ENCODE measurements at regions not wholly inside any gene's neighbourhood (a gene's known extent, or its start where the extent isn't known, plus 50 kb on each side); places are given as distances from the start of the nearest gene placed in this dataset.
"Not testable (repeated sequence)": the region's sequence is repeated elsewhere in the genome, so short reads cannot be mapped to it uniquely, and the experiment has no call there.

DNA sequence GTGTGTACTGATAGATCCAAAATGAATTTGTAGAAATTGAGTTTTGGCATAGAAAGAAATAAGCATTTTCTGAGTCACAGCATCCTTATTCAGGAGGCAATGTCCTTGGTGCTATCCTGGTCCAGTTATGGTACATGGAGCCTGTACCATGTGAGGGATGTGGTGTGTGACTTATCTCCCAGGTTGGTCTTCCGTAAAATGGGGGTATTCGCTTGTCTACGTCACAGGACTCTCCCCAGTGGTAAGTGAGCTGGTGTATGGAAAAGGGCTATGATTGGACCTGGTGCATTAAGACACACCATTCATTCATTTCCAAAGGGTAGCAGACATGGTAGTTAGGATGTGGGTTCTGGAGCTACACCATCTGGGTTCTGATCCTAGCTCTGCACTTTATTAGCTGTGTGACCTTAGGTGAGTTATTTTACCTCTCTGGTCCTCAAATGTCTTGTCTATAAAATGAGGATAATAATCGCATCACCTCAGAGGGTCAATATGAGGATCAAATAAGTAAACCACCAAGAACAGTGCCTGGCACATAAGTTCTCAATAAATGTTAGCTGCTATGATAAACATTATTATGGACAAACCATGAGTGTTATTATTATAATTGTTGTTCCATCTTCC, 119.2 kb downstream of the MYCN start:
- no peak overlapping the region for H3K27ac ChIP-seq
- H3K4me1 ChIP-seq (replicated peaks in 1 of 2), result peaks cover 5 to 9% of the 10 kb centered on the region in 2 donors
- no peak for ATAC-seq (replicated peaks in 6 of 8)
- H3K4me3 ChIP-seq, result no peak overlapping the region
- 41 to 100% (median 97%) methylated on average over 1 to 4 of the region's 4 CpGs; no CpG with 5 or more reads in 4 of the 10 experiments for WGBS, 10 experiments
- in situ Hi-C loops (cut with MboI; ENCODE audit: low pct_unique_long_range_greater_than_20kb in 2 of 9, low sequenced_read_pairs in 9 of 9, unreplicated experiment in 9 of 9), result no loop called here

DNA sequence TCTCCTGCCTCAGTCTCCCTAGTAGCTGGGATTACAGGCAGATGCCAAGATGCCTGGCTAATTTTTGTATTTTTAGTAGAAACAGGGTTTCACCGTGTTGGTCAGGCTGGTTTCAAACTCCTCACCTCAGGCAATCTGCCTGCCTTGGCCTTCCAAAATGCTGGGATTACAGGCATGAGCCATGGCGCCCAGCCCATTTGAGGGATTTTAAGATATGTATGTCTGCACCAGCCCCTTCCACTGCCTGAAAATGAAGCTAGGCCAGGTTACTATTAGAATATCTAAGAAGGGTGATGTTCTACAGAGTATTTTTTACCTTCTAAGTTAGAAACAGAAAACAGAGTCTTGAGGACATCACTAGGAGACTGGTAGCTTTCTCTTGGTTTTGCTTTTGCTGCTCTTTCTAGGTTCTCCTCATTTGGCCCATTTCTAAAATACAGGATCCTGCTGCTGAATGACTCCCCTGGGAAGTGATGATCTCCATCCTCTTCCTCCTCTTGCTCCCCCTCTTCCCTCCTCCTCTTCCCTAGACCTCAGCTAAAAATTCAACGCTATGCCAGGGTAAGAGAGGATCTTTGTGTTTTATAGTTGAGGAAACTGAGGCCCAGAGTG, 118.5 kb downstream of the MYCN start:
- ATAC-seq (replicated peaks in 6 of 8), result no peak
- peaks cover 5 to 9% of the 10 kb centered on the region in 2 donors for H3K4me1 ChIP-seq (replicated peaks in 1 of 2)
- in situ Hi-C loops (cut with MboI; ENCODE audit: low pct_unique_long_range_greater_than_20kb in 2 of 9, low sequenced_read_pairs in 9 of 9, unreplicated experiment in 9 of 9), result no loop called here
- no peak overlapping the region for H3K4me3 ChIP-seq
- H3K27ac ChIP-seq, result no peak overlapping the region
- WGBS, 10 experiments, result 0 to 100% (median 100%) methylated on average over 1 to 3 of the region's 3 CpGs; no CpG with 5 or more reads in 3 of the 10 experiments

DNA sequence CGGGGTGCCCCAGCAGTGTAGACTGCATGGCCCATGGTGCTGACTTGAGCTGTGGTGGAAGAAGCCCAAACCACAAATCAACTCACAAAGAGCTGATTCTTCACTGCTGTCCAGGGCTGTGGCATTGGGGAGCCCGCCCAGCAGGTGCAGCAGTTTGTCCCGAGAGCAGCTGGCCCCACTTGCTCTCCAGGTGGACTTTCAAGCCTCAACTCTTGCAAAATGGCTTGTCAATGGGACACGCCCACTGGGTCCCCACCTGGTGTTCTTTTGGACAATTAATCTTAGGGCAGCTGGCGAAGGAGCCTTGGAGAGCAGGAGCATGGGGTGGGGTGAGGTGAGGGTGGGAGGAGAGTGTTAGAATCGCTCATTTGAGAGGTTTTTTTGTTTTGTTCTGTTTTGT, 117.9 kb downstream of the MYCN start:
- Histone ChIP-seq H3K4me3 (no peak overlapping the region), H3K27ac (no peak overlapping the region), H3K4me1 (replicated peaks in 1 of 2) (peaks cover 5 to 9% of the 10 kb centered on the region in 2 donors)
- in situ Hi-C loops (cut with MboI; ENCODE audit: low pct_unique_long_range_greater_than_20kb in 2 of 9, low sequenced_read_pairs in 9 of 9, unreplicated experiment in 9 of 9), result no loop called here
- no peak for ATAC-seq (replicated peaks in 6 of 8)
- WGBS, 10 experiments, result 11 to 81% methylated on average over 3 to 4 of the region's 6 CpGs; no CpG with 5 or more reads in 8 of the 10 experiments

GRCh38 chr2:16057661-16058060, 117.3 kb downstream of the MYCN start:
- ATAC-seq (replicated peaks in 6 of 8), result no peak
- peaks cover 5 to 9% of the 10 kb centered on the region in 2 donors for H3K4me1 ChIP-seq (replicated peaks in 1 of 2)
- no peak overlapping the region for H3K27ac ChIP-seq
- in situ Hi-C loops (cut with MboI; ENCODE audit: low pct_unique_long_range_greater_than_20kb in 2 of 9, low sequenced_read_pairs in 9 of 9, unreplicated experiment in 9 of 9), result no loop called here
- 87 to 100% (median 100%) methylated on average over 1 to 4 of the region's 10 CpGs; no CpG with 5 or more reads in 5 of the 10 experiments for WGBS, 10 experiments
- H3K4me3 ChIP-seq, result no peak overlapping the region

DNA sequence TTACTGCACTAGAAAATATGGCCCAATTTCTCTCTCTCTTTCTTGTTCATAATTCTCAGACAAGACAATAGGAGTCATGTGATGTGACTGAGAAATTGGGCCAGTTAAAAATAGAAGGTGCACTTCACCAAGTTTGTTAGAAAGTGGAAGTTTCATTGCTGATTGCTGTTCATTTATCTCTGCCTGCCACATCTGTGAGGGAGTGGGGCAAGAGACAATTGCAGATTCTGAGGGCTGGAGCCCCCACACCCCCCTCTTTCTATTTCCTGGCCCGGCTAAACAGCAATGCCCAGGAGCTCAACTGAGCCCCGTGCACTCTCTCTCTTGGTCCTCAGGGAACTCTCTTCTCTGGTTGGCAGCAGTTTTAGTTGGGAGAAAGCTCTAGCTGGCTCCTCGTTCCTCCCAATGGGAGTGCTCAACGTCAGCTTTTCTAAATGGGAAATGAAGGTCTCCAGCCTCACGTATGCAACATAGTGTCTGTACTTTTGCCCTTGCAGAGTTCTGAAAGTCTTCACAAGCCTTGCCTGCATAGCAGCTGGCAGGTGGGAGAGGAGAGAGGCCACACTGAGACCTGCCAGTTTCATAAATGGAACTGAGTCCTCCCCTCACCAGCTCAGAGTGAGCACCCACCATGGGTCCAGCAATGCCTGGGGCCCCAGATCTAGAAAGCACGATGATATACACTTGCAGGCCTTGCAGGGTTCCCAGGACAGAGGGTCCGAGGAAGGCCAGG, 115.7 kb downstream of the MYCN start:
- H3K27ac ChIP-seq, result no peak overlapping the region
- WGBS, 10 experiments, result 0 to 93% (median 22%) methylated on average over 1 to 4 of the region's 7 CpGs; no CpG with 5 or more reads in 3 of the 10 experiments

DNA sequence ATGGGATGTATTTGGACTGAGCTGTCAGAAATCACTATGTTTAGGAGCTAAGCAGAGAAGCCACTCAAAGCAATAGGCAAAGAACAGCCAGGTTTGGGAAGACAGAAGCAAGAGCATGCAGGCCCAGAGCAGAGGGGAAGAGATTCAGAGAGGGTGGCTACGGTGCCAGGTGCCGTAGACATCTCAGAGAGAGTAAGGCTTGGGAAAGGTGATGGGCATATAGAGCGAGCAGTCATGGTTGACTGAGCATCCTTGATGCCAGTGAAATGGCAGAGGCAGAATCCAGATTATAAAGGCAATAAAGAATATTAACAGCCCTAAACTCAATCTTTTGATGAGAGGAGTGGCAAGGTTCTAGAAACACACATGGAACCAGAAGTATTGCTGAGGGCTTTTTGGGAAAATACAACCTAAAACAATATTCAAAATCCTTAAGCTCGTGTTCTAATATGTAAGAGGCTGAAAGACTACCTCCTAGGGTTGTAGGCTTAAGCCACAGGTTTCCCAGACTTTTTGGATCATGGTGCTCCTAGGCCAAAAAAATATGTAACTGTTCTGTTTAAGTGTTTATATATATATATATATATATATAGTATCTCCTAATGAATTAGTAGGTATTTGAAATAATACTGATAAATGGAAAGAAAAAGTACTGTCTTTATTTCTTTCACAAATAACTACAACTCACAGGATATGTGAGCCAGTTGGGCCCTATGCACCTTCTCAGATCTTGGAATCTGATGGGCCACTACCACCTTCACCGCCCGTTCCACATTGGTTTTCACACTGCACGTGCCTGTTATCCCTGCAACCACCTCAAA, 113.3 kb downstream of the MYCN start:
- ATAC-seq (replicated peaks in 6 of 8), result no peak
- in situ Hi-C loops (cut with MboI; ENCODE audit: low pct_unique_long_range_greater_than_20kb in 2 of 9, low sequenced_read_pairs in 9 of 9, unreplicated experiment in 9 of 9), result no loop called here
- 0 to 100% (median 65%) methylated on average over 1 to 6 of the region's 7 CpGs; no CpG with 5 or more reads in 2 of the 10 experiments for WGBS, 10 experiments
- H3K27ac ChIP-seq, result no peak overlapping the region
- H3K4me3 ChIP-seq, result no peak overlapping the region
- peaks cover 29 to 30% of the 10 kb centered on the region in 2 donors for H3K4me1 ChIP-seq (replicated peaks in 1 of 2)

More for the DNA sequence above, 115.7 kb downstream of the MYCN start:
- in situ Hi-C loops (cut with MboI; ENCODE audit: low pct_unique_long_range_greater_than_20kb in 2 of 9, low sequenced_read_pairs in 9 of 9, unreplicated experiment in 9 of 9), result no loop called here
- peak in 3 of 8 experiments; percentile 34 to 51 (median 40) for ATAC-seq (replicated peaks in 6 of 8)
- Histone ChIP-seq H3K4me3 (no peak overlapping the region), H3K4me1 (replicated peaks in 1 of 2) (peaks cover 11 to 15% of the 10 kb centered on the region in 2 donors)

DNA sequence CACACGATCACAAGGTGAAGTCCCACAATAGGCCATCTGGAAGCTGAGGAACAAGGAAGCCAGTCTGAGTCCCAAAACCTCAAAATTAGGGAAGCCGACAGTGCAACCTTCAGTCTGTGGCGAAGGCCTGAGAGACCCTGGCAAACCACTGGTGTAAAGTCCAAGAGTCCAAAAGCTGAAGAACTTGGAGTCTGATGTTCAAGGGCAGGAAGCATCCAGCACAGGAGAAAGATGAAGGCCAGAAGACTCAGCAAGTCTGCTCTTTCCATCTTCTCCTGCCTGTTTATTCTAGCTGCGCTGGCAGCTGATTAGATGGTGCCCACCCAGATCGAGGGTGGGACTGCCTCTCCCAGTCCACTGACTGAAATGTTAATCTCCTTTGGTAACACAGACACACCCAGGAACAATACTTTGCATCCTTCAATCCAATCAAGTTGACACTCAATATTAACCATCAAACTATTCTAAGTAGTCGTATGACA, 112.3 kb downstream of the MYCN start:
- WGBS, 10 experiments, result 0 to 100% (median 93%) methylated on average over 1 to 5 of the region's 6 CpGs
- in situ Hi-C loops (cut with MboI; ENCODE audit: low pct_unique_long_range_greater_than_20kb in 2 of 9, low sequenced_read_pairs in 9 of 9, unreplicated experiment in 9 of 9); ATAC-seq (replicated peaks in 6 of 8); H3K27ac ChIP-seq; H3K4me3 ChIP-seq: not testable (repeated sequence)
- peaks cover 29 to 30% of the 10 kb centered on the region in 2 donors for H3K4me1 ChIP-seq (replicated peaks in 1 of 2)

DNA sequence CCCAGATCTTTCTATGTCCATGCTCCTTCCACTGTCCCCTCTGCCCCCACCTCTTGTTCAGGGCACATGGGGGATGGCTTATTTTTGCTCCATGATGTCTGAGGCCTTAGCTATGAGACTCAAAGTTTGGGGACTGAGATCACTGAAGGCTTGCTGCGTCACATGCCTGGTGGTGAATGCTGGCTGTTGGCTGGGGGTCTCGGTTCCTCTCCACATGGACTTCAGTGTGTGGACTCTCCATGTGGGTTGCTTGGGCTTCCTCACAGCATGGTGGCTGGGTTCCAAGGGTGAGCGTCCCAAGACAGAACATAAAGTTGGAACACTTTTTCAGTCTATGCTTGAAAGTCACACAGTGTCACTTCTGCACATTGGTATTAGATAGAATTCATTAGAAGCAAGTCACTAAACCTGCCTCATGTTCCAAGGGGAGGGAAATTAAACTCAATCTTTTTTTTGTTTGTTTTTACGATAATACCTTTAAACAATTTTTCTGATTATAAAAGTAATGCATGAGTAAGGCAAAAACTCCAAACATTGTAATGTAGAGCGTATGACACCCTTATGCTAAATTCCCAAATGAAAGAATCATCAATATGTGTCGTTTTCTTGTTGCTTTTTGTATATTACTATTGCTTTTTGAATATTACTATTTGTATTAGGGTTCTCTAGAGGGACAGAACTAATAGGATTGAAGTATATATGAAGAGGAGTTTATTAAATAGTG, 111.7 kb downstream of the MYCN start:
- ATAC-seq (replicated peaks in 6 of 8), result no peak
- Histone ChIP-seq H3K4me3 (no peak overlapping the region), H3K4me1 (replicated peaks in 1 of 2) (peaks cover 29 to 30% of the 10 kb centered on the region in 2 donors), H3K27ac (peak overlapping the region in 1 of 2 donors; percentile 86)
- 6 to 100% (median 88%) methylated on average over 1 to 5 of the region's 6 CpGs for WGBS, 10 experiments
- in situ Hi-C loops (cut with MboI; ENCODE audit: low pct_unique_long_range_greater_than_20kb in 2 of 9, low sequenced_read_pairs in 9 of 9, unreplicated experiment in 9 of 9), result no loop called here

GRCh38 chr2:16050908-16051489, 110.6 kb downstream of the MYCN start:
- peak in 5 of 8 experiments; percentile 90 to 93 (median 91) for ATAC-seq (replicated peaks in 6 of 8)
- 21 to 61% (median 46%) methylated on average over 1 to 6 of the region's 11 CpGs; no CpG with 5 or more reads in 4 of the 10 experiments for WGBS, 10 experiments

GRCh38 chr2:16050261-16050907, 110.0 kb downstream of the MYCN start:
- WGBS, 10 experiments, result 11 to 74% (median 56%) methylated on average over 3 to 9 of the region's 12 CpGs; no CpG with 5 or more reads in 4 of the 10 experiments
- in situ Hi-C loops (cut with MboI; ENCODE audit: low pct_unique_long_range_greater_than_20kb in 2 of 9, low sequenced_read_pairs in 9 of 9, unreplicated experiment in 9 of 9), result no loop called here
- H3K4me3 ChIP-seq, result no peak overlapping the region
- ATAC-seq (replicated peaks in 6 of 8), result peak in 5 of 8 experiments; percentile 54 to 74 (median 63)
- peak overlapping the region; percentile 58 to 86 for H3K27ac ChIP-seq
- peaks cover 20 to 23% of the 10 kb centered on the region in 2 donors for H3K4me1 ChIP-seq (replicated peaks in 1 of 2)

More at GRCh38 chr2:16050908-16051489, 110.6 kb downstream of the MYCN start:
- in situ Hi-C loops (cut with MboI; ENCODE audit: low pct_unique_long_range_greater_than_20kb in 2 of 9, low sequenced_read_pairs in 9 of 9, unreplicated experiment in 9 of 9), result no loop called here
- Histone ChIP-seq H3K27ac (peak overlapping the region; percentile 58 to 86), H3K4me1 (replicated peaks in 1 of 2) (peaks cover 26 to 27% of the 10 kb centered on the region in 2 donors), H3K4me3 (no peak overlapping the region)

GRCh38 chr2:16049406-16049805, 109.1 kb downstream of the MYCN start:
- in situ Hi-C loops (cut with MboI; ENCODE audit: low pct_unique_long_range_greater_than_20kb in 2 of 9, low sequenced_read_pairs in 9 of 9, unreplicated experiment in 9 of 9), result no loop called here

More at GRCh38 chr2:16049406-16049805, 109.1 kb downstream of the MYCN start:
- WGBS, 10 experiments, result 10 to 100% (median 79%) methylated on average over 1 to 6 of the region's 7 CpGs; no CpG with 5 or more reads in 1 of the 10 experiments
- Histone ChIP-seq H3K27ac (peak overlapping the region in 1 of 2 donors; percentile 86), H3K4me3 (no peak overlapping the region), H3K4me1 (replicated peaks in 1 of 2) (peaks cover 20 to 23% of the 10 kb centered on the region in 2 donors)
- no peak for ATAC-seq (replicated peaks in 6 of 8)

All from motor neuron (in vitro differentiated cells).